ENCODE measurements at regions not wholly inside any gene's neighbourhood (a gene's known extent, or its start where the extent isn't known, plus 50 kb on each side); places are given as distances from the start of the nearest gene placed in this dataset.

DNA sequence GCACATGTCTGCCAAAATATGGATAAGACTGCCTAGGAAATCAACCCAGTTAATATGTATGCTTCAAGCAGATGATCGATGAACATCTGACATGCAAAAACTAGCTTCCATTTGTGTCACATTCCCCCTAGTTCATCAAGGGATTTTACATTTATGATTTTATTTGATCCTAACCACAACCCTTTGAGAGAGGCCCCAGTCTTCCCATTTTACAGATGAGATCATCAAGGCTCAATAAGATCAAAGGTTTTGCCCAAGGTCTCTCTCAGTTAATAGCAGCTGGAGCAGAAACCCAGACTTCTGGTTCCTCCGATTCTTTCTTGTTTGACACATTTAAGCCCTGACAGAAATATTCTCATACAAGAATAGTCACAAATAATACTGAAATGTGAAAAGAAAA, 107.7 kb upstream of the PPP2R5A start:
- TF ChIP-seq POLR2AphosphoS5 (IDR thresholded peaks at IDR 0.05), result no peak
- TF ChIP-seq, protein P1, sequence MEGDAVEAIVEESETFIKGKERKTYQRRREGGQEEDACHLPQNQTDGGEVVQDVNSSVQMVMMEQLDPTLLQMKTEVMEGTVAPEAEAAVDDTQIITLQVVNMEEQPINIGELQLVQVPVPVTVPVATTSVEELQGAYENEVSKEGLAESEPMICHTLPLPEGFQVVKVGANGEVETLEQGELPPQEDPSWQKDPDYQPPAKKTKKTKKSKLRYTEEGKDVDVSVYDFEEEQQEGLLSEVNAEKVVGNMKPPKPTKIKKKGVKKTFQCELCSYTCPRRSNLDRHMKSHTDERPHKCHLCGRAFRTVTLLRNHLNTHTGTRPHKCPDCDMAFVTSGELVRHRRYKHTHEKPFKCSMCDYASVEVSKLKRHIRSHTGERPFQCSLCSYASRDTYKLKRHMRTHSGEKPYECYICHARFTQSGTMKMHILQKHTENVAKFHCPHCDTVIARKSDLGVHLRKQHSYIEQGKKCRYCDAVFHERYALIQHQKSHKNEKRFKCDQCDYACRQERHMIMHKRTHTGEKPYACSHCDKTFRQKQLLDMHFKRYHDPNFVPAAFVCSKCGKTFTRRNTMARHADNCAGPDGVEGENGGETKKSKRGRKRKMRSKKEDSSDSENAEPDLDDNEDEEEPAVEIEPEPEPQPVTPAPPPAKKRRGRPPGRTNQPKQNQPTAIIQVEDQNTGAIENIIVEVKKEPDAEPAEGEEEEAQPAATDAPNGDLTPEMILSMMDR (IDR thresholded peaks at IDR 0.05), result no peak
- TF ChIP-seq POLR2A (IDR thresholded peaks at IDR 0.05), result no peak
- Histone ChIP-seq H3K36me3 (no peaks in the 10 kb centered on the region), H3K9me3 (no peaks in the 10 kb centered on the region), H3K27ac (no peak overlapping the region), H3K4me1 (no peaks in the 10 kb centered on the region), H3K27me3 (no peaks in the 10 kb centered on the region), H3K4me3 (no peak overlapping the region)
- DNase-seq (ENCODE audit: low spot score in 2 of 2), result no peak
- intact Hi-C loops (cut with DNase I; ENCODE audit: low total_unique reads), result no loop called here

DNA sequence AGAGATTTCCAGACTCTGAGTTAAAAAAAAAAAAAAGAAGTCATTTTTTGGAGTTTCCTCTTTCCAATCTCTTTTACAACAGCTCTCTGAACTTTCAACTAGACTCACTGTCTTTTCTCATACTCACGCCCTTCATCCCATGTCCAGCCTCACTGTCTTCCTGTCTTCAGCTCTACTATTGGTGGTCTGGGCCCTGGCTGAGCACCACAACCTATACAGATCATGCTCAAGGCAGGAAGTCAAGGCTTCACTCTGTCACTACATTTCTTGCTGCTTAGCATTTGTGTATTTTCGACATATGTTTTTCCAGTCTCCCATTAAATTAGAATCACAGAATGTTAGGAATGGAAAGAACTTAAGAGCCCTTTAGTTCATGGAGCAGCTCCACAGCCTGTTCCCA, 106.4 kb upstream of the PPP2R5A start:
- no peaks in the 10 kb centered on the region for H3K36me3 ChIP-seq
- no peaks in the 10 kb centered on the region for H3K9me3 ChIP-seq
- no peak overlapping the region for H3K4me3 ChIP-seq
- TF ChIP-seq, protein P1 (IDR thresholded peaks at IDR 0.05), result no peak
- TF ChIP-seq POLR2A (IDR thresholded peaks at IDR 0.05), result no peak
- TF ChIP-seq POLR2AphosphoS5 (IDR thresholded peaks at IDR 0.05), result no peak
- no peak for DNase-seq (ENCODE audit: low spot score in 2 of 2)
- H3K27me3 ChIP-seq, result no peaks in the 10 kb centered on the region
- H3K27ac ChIP-seq, result no peak overlapping the region
- intact Hi-C loops (cut with DNase I; ENCODE audit: low total_unique reads), result no loop called here
- no peaks in the 10 kb centered on the region for H3K4me1 ChIP-seq

DNA sequence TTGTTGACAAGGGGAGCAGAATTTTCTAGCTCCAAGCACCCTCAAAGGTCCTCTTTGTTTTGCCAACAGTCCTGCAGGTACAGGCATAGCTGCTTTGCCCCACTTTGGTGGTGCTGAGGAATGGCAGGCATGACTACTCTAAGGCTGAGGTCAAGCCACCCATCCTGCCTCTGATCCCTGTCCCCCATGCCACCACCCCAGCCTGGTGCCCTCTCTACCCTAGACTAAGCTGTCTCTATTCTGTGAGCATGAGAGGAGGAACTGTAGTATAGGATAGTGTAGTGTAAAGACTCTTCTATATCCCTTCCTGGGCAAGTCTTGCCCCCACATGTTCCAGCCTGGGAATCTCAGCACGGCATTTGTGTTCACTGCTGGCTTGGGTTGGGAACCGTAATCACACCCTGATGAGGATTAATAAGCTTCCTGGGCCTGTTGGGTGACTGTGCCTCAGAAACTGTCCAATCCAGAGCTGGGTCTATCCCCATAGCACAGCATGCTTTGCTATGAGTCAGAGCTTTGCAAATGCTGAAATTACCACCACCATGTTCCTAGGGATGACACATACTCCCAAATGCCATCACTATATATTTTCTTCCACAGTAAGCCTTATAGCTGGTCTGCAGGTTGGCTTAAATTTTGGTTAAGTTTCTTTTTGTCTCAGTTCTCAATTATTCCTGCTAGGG, 105.7 kb upstream of the PPP2R5A start:
- Histone ChIP-seq H3K27ac (no peak overlapping the region), H3K4me1 (no peaks in the 10 kb centered on the region), H3K4me3 (no peak overlapping the region), H3K27me3 (no peaks in the 10 kb centered on the region), H3K9me3 (no peaks in the 10 kb centered on the region), H3K36me3 (no peaks in the 10 kb centered on the region)
- TF ChIP-seq, protein P1 (IDR thresholded peaks at IDR 0.05), result no peak
- no peak for TF ChIP-seq POLR2AphosphoS5 (IDR thresholded peaks at IDR 0.05)
- no peak for TF ChIP-seq POLR2A (IDR thresholded peaks at IDR 0.05)
- no peak for DNase-seq (ENCODE audit: low spot score in 2 of 2)
- intact Hi-C loops (cut with DNase I; ENCODE audit: low total_unique reads), result no loop called here

DNA sequence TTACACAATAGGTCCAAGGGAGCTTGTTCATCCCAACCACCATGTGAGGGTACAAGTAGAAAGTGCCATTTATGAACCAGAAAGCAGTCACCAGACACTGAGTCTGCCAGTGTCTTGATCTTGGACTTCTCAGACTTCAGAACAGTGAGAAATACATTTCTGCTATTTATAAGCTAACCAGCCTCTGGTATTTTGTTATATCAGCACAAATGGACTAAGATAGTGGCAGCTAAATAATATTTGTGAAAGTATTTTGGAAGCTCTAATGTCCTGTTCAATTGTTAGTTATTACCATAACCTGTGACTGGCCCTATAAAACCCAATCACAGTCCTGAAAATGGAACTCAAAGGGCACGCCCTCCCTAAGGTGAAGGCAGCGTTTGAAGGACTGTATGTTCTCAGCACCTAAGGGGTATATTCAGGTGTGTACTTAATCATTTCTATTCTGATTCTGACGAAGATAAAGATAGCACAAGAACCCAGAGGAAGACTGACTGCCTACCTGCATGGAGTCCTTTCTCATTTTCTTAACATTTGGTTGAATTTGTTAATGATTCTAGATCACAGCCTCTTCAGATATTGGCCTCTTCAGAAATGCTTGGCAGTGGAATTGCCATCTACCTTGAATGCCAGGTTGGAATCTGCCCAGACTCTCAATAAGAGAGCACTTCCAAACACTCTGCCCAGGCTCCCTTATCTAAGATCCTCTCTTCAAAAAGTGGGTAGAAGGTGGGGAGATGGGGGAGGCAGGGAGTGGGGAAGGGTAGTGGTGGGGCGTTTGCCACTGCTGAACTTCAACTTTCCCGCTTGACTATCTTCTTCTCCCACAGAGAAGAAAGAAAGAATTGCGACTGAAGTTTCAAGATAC, 104.0 kb upstream of the PPP2R5A start:
- Histone ChIP-seq H3K4me1 (no peaks in the 10 kb centered on the region), H3K4me3 (no peak overlapping the region), H3K27me3 (no peaks in the 10 kb centered on the region), H3K36me3 (no peaks in the 10 kb centered on the region), H3K9me3 (no peaks in the 10 kb centered on the region), H3K27ac (no peak overlapping the region)
- intact Hi-C loops (cut with DNase I; ENCODE audit: low total_unique reads), result no loop called here
- TF ChIP-seq POLR2AphosphoS5 (IDR thresholded peaks at IDR 0.05), result no peak
- TF ChIP-seq POLR2A (IDR thresholded peaks at IDR 0.05), result no peak
- TF ChIP-seq, protein P1 (IDR thresholded peaks at IDR 0.05), result no peak
- DNase-seq (ENCODE audit: low spot score in 2 of 2), result no peak

DNA sequence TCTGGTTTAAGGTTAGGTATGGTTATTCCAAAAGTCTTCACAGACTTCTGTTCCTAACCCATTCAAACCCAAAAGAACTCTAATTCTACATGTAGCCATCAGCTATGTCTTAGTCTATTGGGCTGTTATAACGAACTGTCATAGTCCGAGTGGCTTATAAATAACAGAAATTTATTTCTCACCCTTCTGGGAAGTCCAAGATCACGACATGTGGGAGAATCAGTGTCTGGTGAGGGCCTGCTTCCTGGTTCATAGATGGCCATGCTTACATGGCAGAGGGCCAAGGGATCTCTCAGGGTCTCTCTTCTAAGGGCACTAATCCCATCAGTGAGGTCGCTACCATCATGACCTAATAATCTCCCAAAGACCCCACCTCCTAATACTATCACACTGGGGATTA, 103.0 kb upstream of the PPP2R5A start:
- no peaks in the 10 kb centered on the region for H3K27me3 ChIP-seq
- DNase-seq (ENCODE audit: low spot score in 2 of 2), result no peak
- no peaks in the 10 kb centered on the region for H3K4me1 ChIP-seq
- no peaks in the 10 kb centered on the region for H3K36me3 ChIP-seq
- no peak overlapping the region for H3K27ac ChIP-seq
- no peaks in the 10 kb centered on the region for H3K9me3 ChIP-seq
- no peak overlapping the region for H3K4me3 ChIP-seq
- intact Hi-C loops (cut with DNase I; ENCODE audit: low total_unique reads), result no loop called here
- TF ChIP-seq POLR2A (IDR thresholded peaks at IDR 0.05) (no peak), POLR2AphosphoS5 (IDR thresholded peaks at IDR 0.05) (no peak)
- TF ChIP-seq, protein P1 (IDR thresholded peaks at IDR 0.05), result no peak
